ENCODE measurements at regions not wholly inside any gene's neighbourhood (a gene's known extent, or its start where the extent isn't known, plus 50 kb on each side); places are given as distances from the start of the nearest gene placed in this dataset.
"Not testable (repeated sequence)": the region's sequence is repeated elsewhere in the genome, so short reads cannot be mapped to it uniquely, and the experiment has no call there.

DNA sequence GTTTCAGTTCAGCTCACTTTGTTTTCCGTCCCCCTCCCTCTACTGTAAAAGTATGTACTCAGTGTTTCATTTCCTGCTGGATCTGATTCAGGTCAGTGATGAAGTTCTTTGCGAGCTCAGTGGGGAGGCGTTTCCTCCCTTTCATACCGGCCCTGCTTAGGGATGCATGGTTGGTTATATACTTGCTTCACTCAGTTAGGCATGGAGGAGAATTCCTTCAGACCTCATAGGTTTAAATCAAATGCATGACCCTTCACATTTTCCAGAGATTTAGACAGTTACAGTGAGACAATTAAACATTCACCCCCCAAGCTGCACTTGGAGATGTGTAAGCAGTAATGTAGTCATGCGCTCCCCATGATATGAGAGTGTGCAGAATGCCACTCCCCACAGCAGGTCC is 955.9 kb downstream of the SPATA31A6 start:
- CTCF ChIA-PET (ENCODE audit: partially characterized antibody); FAIRE-seq; H3K23me2 ChIP-seq (ENCODE audit: low read depth, low read length); H2AK5ac ChIP-seq (ENCODE audit: low read depth, low read length); H2BK12ac ChIP-seq (ENCODE audit: low read depth, low read length); H4K20me1 ChIP-seq (replicated peaks in 1 of 2; ENCODE audit: control insufficient read depth in 1 of 2, insufficient read depth in 2 of 2, low read length in 2 of 2); H3K79me2 ChIP-seq (ENCODE audit: control insufficient read depth in 1 of 2, insufficient read depth in 2 of 2, low read length in 2 of 2); H3K27ac ChIP-seq (ENCODE audit: low read depth, low read length); H3K14ac ChIP-seq (ENCODE audit: insufficient read length); H3K18ac ChIP-seq (ENCODE audit: extremely low read depth, low read length); H2BK20ac ChIP-seq (ENCODE audit: low read length); H3K4me2 ChIP-seq (ENCODE audit: insufficient read depth in 1 of 2, low read depth in 2 of 2, low read length in 2 of 2); H3K79me1 ChIP-seq (ENCODE audit: low read depth, low read length); DNase-seq (ENCODE audit: low read depth in 1 of 2, low spot score in 2 of 2); POLR2A ChIA-PET (ENCODE audit: partially characterized antibody); H2BK15ac ChIP-seq (ENCODE audit: low read length); H3K9ac ChIP-seq (replicated peaks in 1 of 4; ENCODE audit: extremely low read depth in 1 of 4, low read depth in 3 of 4, low read length in 3 of 4); H2BK120ac ChIP-seq (replicated peaks; ENCODE audit: low read depth, low read length); H2BK5ac ChIP-seq (ENCODE audit: low read depth, low read length); H3K9me3 ChIP-seq (ENCODE audit: insufficient read depth in 2 of 2, low read depth in 1 of 2, low read length in 1 of 2); H3K4me1 ChIP-seq (replicated peaks in 1 of 4; ENCODE audit: control insufficient read depth in 3 of 4, insufficient read depth in 4 of 4, low read length in 3 of 4); H3K56ac ChIP-seq (replicated peaks; ENCODE audit: insufficient read length, low read depth, low read length); H3K23ac ChIP-seq (ENCODE audit: insufficient read length); H3K4me3 ChIP-seq (ENCODE audit: extremely low read depth in 1 of 4, insufficient read depth in 2 of 4, low read depth in 3 of 4, low read length in 4 of 4); H4K8ac ChIP-seq (ENCODE audit: extremely low read depth, insufficient read depth, low read length); H2AFZ ChIP-seq (ENCODE audit: low read length); H3K36me3 ChIP-seq (ENCODE audit: control insufficient read depth in 2 of 4, insufficient read depth in 4 of 4, low read length in 3 of 4); H3K27me3 ChIP-seq (replicated peaks in 1 of 4; ENCODE audit: control insufficient read depth in 3 of 4, extremely low read depth in 1 of 4, insufficient read depth in 3 of 4, low read length in 3 of 4); H4K91ac ChIP-seq (replicated peaks; ENCODE audit: insufficient read length, low read length); H4K5ac ChIP-seq (ENCODE audit: insufficient read length, low read depth, low read length); H3K4ac ChIP-seq (replicated peaks; ENCODE audit: insufficient read length, low read depth, low read length): not testable (repeated sequence)
- WGBS, 2 experiments (ENCODE audit: extremely low coverage in 1 of 2, insufficient coverage in 1 of 2, insufficient read length in 1 of 2, insufficient replicate concordance in 2 of 2, low coverage in 1 of 2, low lambda C conversion rate in 2 of 2, missing lambda C conversion rate in 1 of 2), result 100% methylated on average over 1 of the region's 5 CpGs; no CpG with 5 or more reads in 1 of the 2 experiments

DNA sequence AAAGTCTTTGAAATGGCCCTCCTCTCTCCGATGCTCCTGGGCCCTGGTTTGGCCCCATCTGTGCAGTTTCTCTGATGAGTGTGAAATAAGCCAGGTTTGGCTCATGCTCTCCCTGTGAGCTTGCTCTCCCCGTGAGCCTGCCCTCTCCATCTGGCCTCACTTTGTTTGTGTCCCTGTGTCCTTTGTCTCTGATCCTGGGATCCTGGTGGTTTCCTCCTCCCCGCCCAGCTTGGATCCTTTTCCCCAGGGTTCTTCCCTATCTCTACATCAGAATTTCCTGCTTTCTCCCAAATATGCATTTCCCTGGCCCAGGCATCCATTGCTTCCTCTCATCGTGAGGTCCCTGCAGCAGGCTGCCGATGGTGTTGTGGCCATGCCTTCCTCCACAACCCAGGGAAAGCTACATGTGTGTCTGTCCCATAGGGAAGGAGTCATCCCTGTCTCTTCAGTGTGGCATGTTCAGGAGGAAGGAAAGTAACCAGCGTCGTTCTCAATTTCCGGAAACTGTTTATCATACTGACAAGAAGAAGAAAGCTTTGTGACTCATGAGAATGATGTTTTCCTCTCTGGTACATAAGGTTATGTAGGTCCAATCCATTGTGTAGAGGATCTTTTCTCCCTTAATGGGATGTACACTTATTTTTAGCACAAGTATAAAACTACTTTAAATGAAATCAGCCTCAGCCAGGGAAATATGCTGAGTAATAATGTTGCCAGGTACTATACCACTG is 956.6 kb downstream of the SPATA31A6 start:
- H3K4ac ChIP-seq (replicated peaks; ENCODE audit: insufficient read length, low read depth, low read length); H4K5ac ChIP-seq (ENCODE audit: insufficient read length, low read depth, low read length); H3K18ac ChIP-seq (ENCODE audit: extremely low read depth, low read length); H2AK5ac ChIP-seq (ENCODE audit: low read depth, low read length); DNase-seq (ENCODE audit: low read depth in 1 of 2, low spot score in 2 of 2); H3K56ac ChIP-seq (replicated peaks; ENCODE audit: insufficient read length, low read depth, low read length); H3K4me1 ChIP-seq (replicated peaks in 1 of 4; ENCODE audit: control insufficient read depth in 3 of 4, insufficient read depth in 4 of 4, low read length in 3 of 4); H3K4me3 ChIP-seq (ENCODE audit: extremely low read depth in 1 of 4, insufficient read depth in 2 of 4, low read depth in 3 of 4, low read length in 4 of 4); H3K27me3 ChIP-seq (replicated peaks in 1 of 4; ENCODE audit: control insufficient read depth in 3 of 4, extremely low read depth in 1 of 4, insufficient read depth in 3 of 4, low read length in 3 of 4); H3K36me3 ChIP-seq (ENCODE audit: control insufficient read depth in 2 of 4, insufficient read depth in 4 of 4, low read length in 3 of 4); H3K23ac ChIP-seq (ENCODE audit: insufficient read length); POLR2A ChIA-PET (ENCODE audit: partially characterized antibody); H2BK15ac ChIP-seq (ENCODE audit: low read length); H2BK12ac ChIP-seq (ENCODE audit: low read depth, low read length); H2BK5ac ChIP-seq (ENCODE audit: low read depth, low read length); H3K23me2 ChIP-seq (ENCODE audit: low read depth, low read length); H3K79me2 ChIP-seq (ENCODE audit: control insufficient read depth in 1 of 2, insufficient read depth in 2 of 2, low read length in 2 of 2); H3K27ac ChIP-seq (ENCODE audit: low read depth, low read length); H4K20me1 ChIP-seq (replicated peaks in 1 of 2; ENCODE audit: control insufficient read depth in 1 of 2, insufficient read depth in 2 of 2, low read length in 2 of 2); H4K8ac ChIP-seq (ENCODE audit: extremely low read depth, insufficient read depth, low read length); H4K91ac ChIP-seq (replicated peaks; ENCODE audit: insufficient read length, low read length); H3K79me1 ChIP-seq (ENCODE audit: low read depth, low read length); H2BK20ac ChIP-seq (ENCODE audit: low read length); H2AFZ ChIP-seq (ENCODE audit: low read length); H3K14ac ChIP-seq (ENCODE audit: insufficient read length); H3K9me3 ChIP-seq (ENCODE audit: insufficient read depth in 2 of 2, low read depth in 1 of 2, low read length in 1 of 2); FAIRE-seq; CTCF ChIA-PET (ENCODE audit: partially characterized antibody); H2BK120ac ChIP-seq (replicated peaks; ENCODE audit: low read depth, low read length); H3K4me2 ChIP-seq (ENCODE audit: insufficient read depth in 1 of 2, low read depth in 2 of 2, low read length in 2 of 2); H3K9ac ChIP-seq (replicated peaks in 1 of 4; ENCODE audit: extremely low read depth in 1 of 4, low read depth in 3 of 4, low read length in 3 of 4): not testable (repeated sequence)
- 85% methylated on average over 6 of the region's 8 CpGs; no CpG with 5 or more reads in 1 of the 2 experiments for WGBS, 2 experiments (ENCODE audit: extremely low coverage in 1 of 2, insufficient coverage in 1 of 2, insufficient read length in 1 of 2, insufficient replicate concordance in 2 of 2, low coverage in 1 of 2, low lambda C conversion rate in 2 of 2, missing lambda C conversion rate in 1 of 2)

Data from H1 (cell line).